OCI-LY7 (cell line): ENCODE measurements at regions not wholly inside any gene's neighbourhood (a gene's known extent, or its start where the extent isn't known, plus 50 kb on each side); places are given as distances from the start of the nearest gene placed in this dataset.

ENCODE experiments used
- BruUV-seq: library from RNA; stranded (reverse); fragments of 400-500 nt; replicated peaks from 2 replicates; lab custom pipeline; 2021; lab: Mats Ljungman, UMichigan
- CTCF ChIA-PET: fragments of 300-600 bp; sonication (Branson Sonifier 250); formaldehyde crosslinking; loops from one replicate; lab custom pipeline; 2022; ENCODE audit warnings: antibody characterized with exemption; ENCODE audit not compliant: unreplicated experiment; lab: Charles Lee
- POLR2A ChIA-PET: fragments of 300-600 bp; sonication (Branson Sonifier 250); formaldehyde crosslinking; loops from one replicate; lab custom pipeline; 2022; ENCODE audit warnings: antibody characterized with exemption; lab: Charles Lee
- DNase-seq: peaks from one replicate; pipeline ENCODE4 v3.0.0-alpha.2; 2015; ENCODE audit warnings: low spot score
- H2AFZ ChIP-seq: fragments of 200-600 bp; sonication (generic), shearing (Covaris generic); 2 replicates; pipeline ENCODE4 v1.6.1; 2014; ENCODE audit warnings: mild to moderate bottlenecking, antibody characterized with exemption, low read length, moderate library complexity
- H3K27ac ChIP-seq: fragments of 200-600 bp; sonication (generic); 2 replicates; pipeline ENCODE4 v1.5.1; 2014; ENCODE audit warnings: mixed run types, low read depth, mild to moderate bottlenecking, moderate library complexity, low read length, inconsistent platforms; ENCODE audit not compliant: poor library complexity, severe bottlenecking
- H3K36me3 ChIP-seq: fragments of 200-600 bp; sonication (generic); 2 replicates; pipeline ENCODE4 v1.6.1; 2014; ENCODE audit warnings: mild to moderate bottlenecking, antibody characterized with exemption, low read length, moderate library complexity, mixed read lengths; ENCODE audit not compliant: insufficient read depth
- H3K4me1 ChIP-seq: fragments of 200-600 bp; sonication (generic); 2 replicates; pipeline ENCODE4 v1.5.1; 2014; ENCODE audit warnings: mild to moderate bottlenecking, low read length; ENCODE audit not compliant: insufficient read depth, poor library complexity, severe bottlenecking
- H3K4me2 ChIP-seq: fragments of 200-600 bp; sonication (generic); 2 replicates; pipeline ENCODE4 v1.6.1; 2014; ENCODE audit warnings: mild to moderate bottlenecking, low read length
- H3K4me3 ChIP-seq: fragments of 200-600 bp; sonication (generic); 2 replicates; pipeline ENCODE4 v1.5.1; 2014; ENCODE audit warnings: mild to moderate bottlenecking, low read depth, low read length; ENCODE audit not compliant: poor library complexity, severe bottlenecking
- H3K79me2 ChIP-seq: fragments of 200-600 bp; sonication (generic); 2 replicates; pipeline ENCODE4 v1.6.1; 2016; ENCODE audit warnings: low read depth, mild to moderate bottlenecking, low read length, moderate library complexity, mixed read lengths; ENCODE audit not compliant: insufficient read depth
- H3K9me2 ChIP-seq: fragments of 200-600 bp; sonication (generic); 2 replicates; pipeline ENCODE4 v1.6.1; 2016; ENCODE audit warnings: mild to moderate bottlenecking, low read length, mixed read lengths; ENCODE audit not compliant: insufficient read depth
- H3K9me3 ChIP-seq: fragments of 200-600 bp; sonication (generic); 2 replicates; pipeline ENCODE4 v1.6.1; 2014; ENCODE audit warnings: mild to moderate bottlenecking, mixed run types, low read length, mixed read lengths
- H4K20me1 ChIP-seq: fragments of 200-600 bp; sonication (generic); 2 replicates; pipeline ENCODE4 v1.6.1; 2014; ENCODE audit warnings: mild to moderate bottlenecking, antibody characterized with exemption, low read length, moderate library complexity, mixed read lengths; ENCODE audit not compliant: insufficient read depth
- EZH2phosphoT487 ChIP-seq: fragments of 200-600 bp; sonication (generic); IDR thresholded peaks from 2 replicates; pipeline ENCODE4 v1.6.1; 2018; ENCODE audit warnings: low read depth, borderline replicate concordance, mild to moderate bottlenecking, mixed run types, antibody characterized with exemption, low read length, moderate library complexity, mixed read lengths
- intact Hi-C: fragments of 100-400 bp; cut with micrococcal nuclease; formaldehyde crosslinking; loops from one replicate; pipeline ENCODE4 v1.10.0; 2022; ENCODE audit not compliant: unreplicated experiment
- TF ChIP-seq, protein P1 (sequence below): fragments of 200-600 bp; sonication (generic); conservative IDR thresholded peaks from 2 replicates; pipeline ENCODE4 v1.5.1; 2014; ENCODE audit warnings: mild to moderate bottlenecking, antibody characterized with exemption, low read length, moderate library complexity, mixed read lengths

- ChIA-PET POLR2A (interaction anchor here (0.6 kb wide), 1 partner anchor 880 kb away, joined by 4 read pairs; no protein-coding TSS in a partner anchor), CTCF (no interaction called here)
- no peaks in the 10 kb centered on the region for H3K9me3 ChIP-seq
- H3K79me2 ChIP-seq: no peaks in the 10 kb centered on the region
- no peak overlapping the region for H3K4me3 ChIP-seq
- no peak overlapping the region for H3K4me2 ChIP-seq
- TF ChIP-seq, protein P1, sequence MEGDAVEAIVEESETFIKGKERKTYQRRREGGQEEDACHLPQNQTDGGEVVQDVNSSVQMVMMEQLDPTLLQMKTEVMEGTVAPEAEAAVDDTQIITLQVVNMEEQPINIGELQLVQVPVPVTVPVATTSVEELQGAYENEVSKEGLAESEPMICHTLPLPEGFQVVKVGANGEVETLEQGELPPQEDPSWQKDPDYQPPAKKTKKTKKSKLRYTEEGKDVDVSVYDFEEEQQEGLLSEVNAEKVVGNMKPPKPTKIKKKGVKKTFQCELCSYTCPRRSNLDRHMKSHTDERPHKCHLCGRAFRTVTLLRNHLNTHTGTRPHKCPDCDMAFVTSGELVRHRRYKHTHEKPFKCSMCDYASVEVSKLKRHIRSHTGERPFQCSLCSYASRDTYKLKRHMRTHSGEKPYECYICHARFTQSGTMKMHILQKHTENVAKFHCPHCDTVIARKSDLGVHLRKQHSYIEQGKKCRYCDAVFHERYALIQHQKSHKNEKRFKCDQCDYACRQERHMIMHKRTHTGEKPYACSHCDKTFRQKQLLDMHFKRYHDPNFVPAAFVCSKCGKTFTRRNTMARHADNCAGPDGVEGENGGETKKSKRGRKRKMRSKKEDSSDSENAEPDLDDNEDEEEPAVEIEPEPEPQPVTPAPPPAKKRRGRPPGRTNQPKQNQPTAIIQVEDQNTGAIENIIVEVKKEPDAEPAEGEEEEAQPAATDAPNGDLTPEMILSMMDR: no peak
- no peak for TF ChIP-seq EZH2phosphoT487
- no peaks in the 10 kb centered on the region for H3K4me1 ChIP-seq
- H2AFZ ChIP-seq: no peak overlapping the region
- intact Hi-C loops: no loop called here
- H3K9me2 ChIP-seq: no peaks in the 10 kb centered on the region
- BruUV-seq: no TSS peak
- no peak overlapping the region for H3K27ac ChIP-seq
- H3K36me3 ChIP-seq: no peaks in the 10 kb centered on the region
- no peaks in the 10 kb centered on the region for H4K20me1 ChIP-seq
- DNase-seq: no peak
Observed at GRCh38 chr11:100562128-100562527, 125.0 kb upstream of the ARHGAP42 start.

DNA sequence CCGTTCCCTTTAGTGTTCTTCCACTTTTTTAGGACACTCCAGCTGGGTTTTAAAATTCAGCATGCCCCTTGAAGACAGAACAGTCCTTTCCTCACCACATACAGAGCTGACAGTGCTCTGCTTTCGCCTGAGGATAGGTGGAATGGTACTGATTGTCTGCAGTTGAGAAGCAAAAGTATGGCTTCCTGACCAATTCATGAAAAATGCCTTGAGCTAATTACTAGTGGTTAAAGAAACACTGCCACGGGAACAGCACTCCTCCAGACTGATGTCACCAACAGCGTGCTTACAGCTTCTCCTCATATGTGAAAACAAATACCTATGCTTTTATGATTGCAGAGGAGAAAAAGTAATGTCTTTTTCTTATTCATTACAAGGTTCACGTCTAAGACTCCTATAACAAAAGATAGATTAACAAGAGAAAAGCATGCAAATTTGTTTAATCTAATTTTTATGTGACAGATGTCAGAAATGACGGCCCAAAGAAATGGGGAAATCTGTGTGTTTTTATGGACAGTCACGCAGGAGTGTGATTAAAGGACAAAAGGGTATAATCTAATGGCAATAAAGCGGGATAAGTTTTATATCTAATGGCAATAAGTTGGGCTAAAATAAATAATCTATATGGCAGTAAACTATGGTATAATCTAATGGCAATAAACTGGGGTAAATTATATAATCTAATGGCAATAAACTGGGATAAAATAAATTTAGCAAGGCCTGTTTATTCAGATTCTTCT lies 123.4 kb upstream of the ARHGAP42 start:
- no peaks in the 10 kb centered on the region for H3K36me3 ChIP-seq
- TF ChIP-seq, protein P1: no peak
- no peak for TF ChIP-seq EZH2phosphoT487
- H3K27ac ChIP-seq: no peak overlapping the region
- H3K4me2 ChIP-seq: no peak overlapping the region
- H3K4me1 ChIP-seq: no peaks in the 10 kb centered on the region
- no peak overlapping the region for H2AFZ ChIP-seq
- POLR2A ChIA-PET: no interaction called here
- no peaks in the 10 kb centered on the region for H4K20me1 ChIP-seq
- H3K4me3 ChIP-seq: no peak overlapping the region
- DNase-seq: no peak
- no peaks in the 10 kb centered on the region for H3K9me3 ChIP-seq
- H3K9me2 ChIP-seq: no peaks in the 10 kb centered on the region
- CTCF ChIA-PET: no interaction called here
- no peaks in the 10 kb centered on the region for H3K79me2 ChIP-seq
- no TSS peak for BruUV-seq
- intact Hi-C loops: no loop called here

GRCh38 chr11:100573911-100574513 lies 113.1 kb upstream of the ARHGAP42 start:
- Histone ChIP-seq H3K79me2 (no peaks in the 10 kb centered on the region), H3K9me2 (no peaks in the 10 kb centered on the region), H3K4me2 (no peak overlapping the region), H3K9me3 (no peaks in the 10 kb centered on the region), H3K36me3 (no peaks in the 10 kb centered on the region), H3K4me3 (no peak overlapping the region), H2AFZ (no peak overlapping the region), H4K20me1 (no peaks in the 10 kb centered on the region), H3K4me1 (no peaks in the 10 kb centered on the region), H3K27ac (no peak overlapping the region)
- intact Hi-C loops: no loop called here
- no peak for DNase-seq
- no TSS peak for BruUV-seq
- CTCF ChIA-PET: no interaction called here
- no peak for TF ChIP-seq EZH2phosphoT487
- TF ChIP-seq, protein P1: no peak
- POLR2A ChIA-PET: no interaction called here
